CD14-positive monocyte (primary cell): ENCODE measurements at regions not wholly inside any gene's neighbourhood (a gene's known extent, or its start where the extent isn't known, plus 50 kb on each side); places are given as distances from the start of the nearest gene placed in this dataset.
"Not testable (repeated sequence)": the region's sequence is repeated elsewhere in the genome, so short reads cannot be mapped to it uniquely, and the experiment has no call there.

Experiments
- DNase-seq, 3 donors: peaks; one replicate each; pipeline ENCODE4 v3.0.0-alpha.2; 2011 to 2022
- H2AFZ ChIP-seq: 2 replicates; pipeline ENCODE4 v1.6.0; 2012; ENCODE audit warnings: mild to moderate bottlenecking, low read depth, low read length, inconsistent platforms; ENCODE audit not compliant: insufficient read depth, poor library complexity, severe bottlenecking
- H3K27ac ChIP-seq, 2 donors: 1 replicate in 1 of 2; 2 replicates in 1 of 2; pipeline ENCODE4 v1.5.1; 2012 to 2013; ENCODE audit warnings: low read length in 2 of 2, control low read depth in 1 of 2, inconsistent platforms in 1 of 2, low read depth in 1 of 2, mild to moderate bottlenecking in 1 of 2
- H3K27me3 ChIP-seq, 2 donors: one replicate each; pipeline versions ENCODE4 v1.6.0 to v1.6.1; 2011 to 2013; ENCODE audit warnings: low read length in 2 of 2; ENCODE audit not compliant: control insufficient read depth in 2 of 2, insufficient read depth in 2 of 2
- H3K36me3 ChIP-seq, 2 donors: replicated peaks in 1 of 2; 1 replicate in 1 of 2; 2 replicates in 1 of 2; pipeline versions ENCODE4 v1.5.1 to v1.6.1; 2012 to 2013; ENCODE audit warnings: low read length in 2 of 2, control low read depth in 1 of 2, inconsistent platforms in 1 of 2, mild to moderate bottlenecking in 1 of 2; ENCODE audit not compliant: insufficient read depth in 2 of 2, control insufficient read depth in 1 of 2
- H3K4me1 ChIP-seq, 2 donors: 1 replicate in 1 of 2; 2 replicates in 1 of 2; pipeline versions ENCODE4 v1.5.1 to v1.6.1; 2012 to 2013; ENCODE audit warnings: low read length in 2 of 2, control low read depth in 1 of 2, inconsistent platforms in 1 of 2, mild to moderate bottlenecking in 1 of 2, moderate library complexity in 1 of 2; ENCODE audit not compliant: insufficient read depth in 2 of 2, control insufficient read depth in 1 of 2
- H3K4me2 ChIP-seq: replicated peaks from 2 replicates; pipeline ENCODE3; 2012; ENCODE audit warnings: low read length, moderate library complexity, mild to moderate bottlenecking; ENCODE audit not compliant: poor library complexity, severe bottlenecking; ENCODE audit errors: extremely low read depth
- H3K4me3 ChIP-seq, 3 experiments: fragments of 200-600 bp in 1 of 3; sonication (generic) in 1 of 3; replicated peaks in 1 of 3; 1 replicate in 2 of 3; 2 replicates in 1 of 3; pipeline ENCODE4 v1.5.1; 2011 to 2013; ENCODE audit warnings: low read length in 3 of 3, mild to moderate bottlenecking in 3 of 3, control low read depth in 2 of 3, low read depth in 2 of 3, inconsistent platforms in 1 of 3, moderate library complexity in 1 of 3
- H3K79me2 ChIP-seq: 2 replicates; pipeline ENCODE4 v1.6.0; 2012; ENCODE audit warnings: mild to moderate bottlenecking, control low read depth, inconsistent platforms, low read length, moderate library complexity; ENCODE audit not compliant: insufficient read depth
- H3K9ac ChIP-seq: 2 replicates; pipeline ENCODE4 v1.6.0; 2017; ENCODE audit warnings: low read length, mild to moderate bottlenecking; ENCODE audit not compliant: insufficient read depth, poor library complexity, severe bottlenecking
- H3K9me3 ChIP-seq, 2 donors: replicated peaks in 1 of 2; 1 replicate in 1 of 2; 2 replicates in 1 of 2; pipeline versions ENCODE4 v1.5.1 to v1.6.1; 2012 to 2013; ENCODE audit warnings: low read length in 2 of 2, control low read depth in 1 of 2; ENCODE audit not compliant: control insufficient read depth in 1 of 2, insufficient read depth in 1 of 2
- H4K20me1 ChIP-seq: 2 replicates; pipeline ENCODE4 v1.6.0; 2012; ENCODE audit warnings: mild to moderate bottlenecking, low read length, control low read depth, moderate library complexity; ENCODE audit not compliant: insufficient read depth
- H3K27ac Mint-ChIP-seq, 7 donors: one replicate each; pipeline ENCODE4 v1.8.0; 2020; ENCODE audit warnings: mild to moderate bottlenecking in 7 of 7, mixed read lengths in 7 of 7, moderate library complexity in 6 of 7, inconsistent platforms in 2 of 7
- H3K27me3 Mint-ChIP-seq, 3 donors: one replicate each; pipeline ENCODE4 v1.8.0; 2021 to 2022; ENCODE audit warnings: low read depth in 3 of 3, mild to moderate bottlenecking in 3 of 3, mixed read lengths in 3 of 3, moderate library complexity in 3 of 3, inconsistent platforms in 1 of 3
- H3K36me3 Mint-ChIP-seq, 2 donors: one replicate each; pipeline ENCODE4 v1.8.0; 2020; ENCODE audit warnings: mixed read lengths in 2 of 2, inconsistent platforms in 1 of 2, mild to moderate bottlenecking in 1 of 2
- H3K4me1 Mint-ChIP-seq: one replicate; pipeline ENCODE4 v1.8.0; 2020; ENCODE audit warnings: mild to moderate bottlenecking, mixed read lengths
- H3K4me3 Mint-ChIP-seq, 2 donors: one replicate each; pipeline ENCODE4 v1.8.0; 2020; ENCODE audit warnings: mild to moderate bottlenecking in 2 of 2, mixed read lengths in 2 of 2, moderate library complexity in 1 of 2
- H3K9me3 Mint-ChIP-seq, 7 donors: one replicate each; pipeline ENCODE4 v1.8.0; 2020 to 2022; ENCODE audit warnings: mixed read lengths in 7 of 7, mild to moderate bottlenecking in 6 of 7, moderate library complexity in 6 of 7, inconsistent platforms in 2 of 7
- CTCF ChIP-seq: fragments of 200-600 bp; IDR thresholded peaks from one replicate; pipeline ENCODE4 v1.8.0; 2022; ENCODE audit warnings: antibody characterized with exemption, mild to moderate bottlenecking
- WGBS: methylation state at CpG from one replicate; pipeline ENCODE4 v1.1.5; 2013; ENCODE audit warnings: missing lambda C conversion rate; ENCODE audit not compliant: insufficient coverage; 5-methylcytosine and 5-hydroxymethylcytosine counted together
- intact Hi-C, 2 donors: fragments of 100-400 bp; cut with micrococcal nuclease; formaldehyde crosslinking; loops; one replicate each; pipeline versions ENCODE4 v1.15.0 to v1.15.1; 2023

DNA sequence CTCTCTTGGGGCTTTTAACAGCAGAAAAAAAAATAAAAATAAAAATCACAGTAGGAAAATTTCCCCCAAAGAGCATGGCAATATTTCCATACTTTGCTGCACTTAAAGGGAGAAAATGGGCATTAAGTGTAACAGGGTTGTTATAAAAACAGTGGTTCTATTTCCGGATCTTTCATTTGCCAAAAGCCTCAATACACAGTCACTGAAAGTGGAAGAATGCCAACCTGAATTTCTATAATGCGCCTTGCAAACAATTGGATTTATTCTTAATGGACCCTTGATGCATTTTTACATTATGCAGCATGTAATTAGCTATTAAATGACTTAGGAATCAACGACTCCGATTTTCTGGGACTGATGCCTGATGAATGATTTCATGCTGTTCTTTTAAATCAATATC, 127.6 kb upstream of the NANOS1 start:
- intact Hi-C loops, result no loop called here

GRCh38 chr10:118902656-118903055, 126.9 kb upstream of the NANOS1 start:
- H3K4me2 ChIP-seq, intact Hi-C loops, H3K36me3 ChIP-seq, H3K36me3 Mint-ChIP-seq, H3K9me3 ChIP-seq, H2AFZ ChIP-seq, H3K4me3 Mint-ChIP-seq, H3K4me3 ChIP-seq, H3K4me1 Mint-ChIP-seq, DNase-seq, H3K27me3 ChIP-seq, H3K27ac ChIP-seq, H3K9ac ChIP-seq, H3K9me3 Mint-ChIP-seq, H3K27ac Mint-ChIP-seq, H3K79me2 ChIP-seq, H3K4me1 ChIP-seq, H4K20me1 ChIP-seq: not testable (repeated sequence)
- no CpG with 5 or more reads among the region's 5 CpGs for WGBS
- peaks cover 0 to 11% (median 4%) of the 10 kb centered on the region in 3 donors for H3K27me3 Mint-ChIP-seq

More for the DNA sequence above, 127.6 kb upstream of the NANOS1 start:
- no peak overlapping the region for H3K9ac ChIP-seq
- H3K27ac Mint-ChIP-seq, result no peak overlapping the region
- no peaks in the 10 kb centered on the region for H4K20me1 ChIP-seq
- no peaks in the 10 kb centered on the region for H3K79me2 ChIP-seq
- H3K9me3 Mint-ChIP-seq, result peaks cover 0 to 3% (median 0%) of the 10 kb centered on the region in 7 donors
- no peak for TF ChIP-seq CTCF
- H3K4me2 ChIP-seq, result no peak overlapping the region
- DNase-seq, result no peak
- no peaks in the 10 kb centered on the region for H3K36me3 ChIP-seq
- H3K27me3 Mint-ChIP-seq, result peaks cover 0 to 11% (median 4%) of the 10 kb centered on the region in 3 donors
- no peaks in the 10 kb centered on the region for H3K27me3 ChIP-seq
- H3K4me3 Mint-ChIP-seq, result no peak overlapping the region
- H3K36me3 Mint-ChIP-seq, result no peaks in the 10 kb centered on the region
- no peak overlapping the region for H3K4me3 ChIP-seq
- H2AFZ ChIP-seq, result no peak overlapping the region
- WGBS, result no CpG with 5 or more reads among the region's 4 CpGs
- no peaks in the 10 kb centered on the region for H3K4me1 Mint-ChIP-seq
- H3K4me1 ChIP-seq, result no peaks in the 10 kb centered on the region
- no peak overlapping the region for H3K27ac ChIP-seq
- peaks cover 6% of the 10 kb centered on the region in 2 donors for H3K9me3 ChIP-seq
